Right renal pelvis (tissue), 4 donors: ENCODE measurements at regions not wholly inside any gene's neighbourhood (a gene's known extent, or its start where the extent isn't known, plus 50 kb on each side); places are given as distances from the start of the nearest gene placed in this dataset.
"Not testable (repeated sequence)": the region's sequence is repeated elsewhere in the genome, so short reads cannot be mapped to it uniquely, and the experiment has no call there.

ENCODE experiments used
- DNase-seq, 4 donors: peaks; one replicate each; pipeline ENCODE4 v3.0.0-alpha.2; 2013; ENCODE audit warnings: low read depth in 4 of 4, low spot score in 3 of 4, missing footprints in 1 of 4

DNA sequence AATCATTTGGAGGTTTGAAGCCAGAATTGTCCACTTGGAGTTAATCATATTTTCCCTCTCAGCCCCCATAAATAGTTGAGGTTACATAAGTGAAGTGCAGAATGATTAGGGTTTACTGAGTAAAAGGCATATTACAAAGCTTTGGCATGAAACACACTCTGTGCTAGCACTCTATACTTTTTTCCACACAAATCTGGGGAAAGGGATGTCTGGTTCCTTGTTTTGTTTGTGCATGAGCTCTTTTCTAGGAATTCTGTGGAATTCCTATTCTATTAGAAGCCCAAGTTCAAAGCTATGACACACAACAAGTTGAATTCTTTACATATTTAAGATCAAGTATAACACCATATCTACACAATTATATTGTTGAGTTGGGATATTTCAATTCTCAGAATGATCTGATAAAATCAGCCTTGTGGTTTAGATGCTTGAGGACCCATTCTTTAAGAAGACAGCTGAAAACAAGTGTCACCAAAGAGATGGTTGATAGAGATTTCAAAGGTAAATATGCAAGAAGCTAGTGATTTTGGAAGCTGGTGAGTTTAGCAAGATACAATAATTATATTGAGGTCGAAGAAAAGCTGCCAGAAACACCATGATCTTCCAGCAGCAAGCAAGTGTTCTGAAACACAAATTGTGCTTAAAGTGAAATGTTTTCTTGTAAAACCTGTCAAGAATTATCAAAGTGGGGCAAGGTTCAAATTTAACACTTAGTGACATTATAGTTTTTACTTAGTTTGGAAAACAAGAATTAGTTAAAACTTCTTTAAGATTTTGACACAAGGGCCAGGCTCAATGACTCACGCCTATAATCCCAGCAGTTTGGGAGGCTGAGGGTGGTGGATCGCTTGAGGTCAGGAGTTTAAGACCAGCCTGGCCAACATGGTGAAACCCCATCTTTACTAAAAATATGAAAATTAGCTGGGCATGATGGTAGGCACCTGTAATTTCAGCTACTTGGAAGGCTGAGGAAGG lies 122.6 kb downstream of the INHBA start:
- no peak for DNase-seq

DNA sequence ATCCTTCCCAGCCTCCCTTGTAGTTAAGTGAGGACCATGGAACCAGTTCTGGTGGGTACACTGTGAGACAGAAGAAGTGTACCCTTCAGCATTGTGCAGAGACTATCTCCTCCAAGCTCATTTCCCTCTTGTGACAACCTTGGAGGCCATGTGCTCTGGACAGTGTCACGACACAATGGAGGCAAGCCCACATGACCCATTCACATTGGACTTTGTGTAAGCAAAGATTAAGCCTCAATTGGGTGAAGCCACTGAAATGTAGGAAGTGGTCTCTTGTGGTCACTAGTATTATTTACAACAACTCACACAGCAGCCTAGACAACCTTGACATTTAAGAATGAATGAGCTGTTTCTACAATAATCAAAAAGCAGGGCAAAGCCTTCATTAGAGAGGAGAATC lies 124.2 kb downstream of the INHBA start:
- DNase-seq, result no peak

DNA sequence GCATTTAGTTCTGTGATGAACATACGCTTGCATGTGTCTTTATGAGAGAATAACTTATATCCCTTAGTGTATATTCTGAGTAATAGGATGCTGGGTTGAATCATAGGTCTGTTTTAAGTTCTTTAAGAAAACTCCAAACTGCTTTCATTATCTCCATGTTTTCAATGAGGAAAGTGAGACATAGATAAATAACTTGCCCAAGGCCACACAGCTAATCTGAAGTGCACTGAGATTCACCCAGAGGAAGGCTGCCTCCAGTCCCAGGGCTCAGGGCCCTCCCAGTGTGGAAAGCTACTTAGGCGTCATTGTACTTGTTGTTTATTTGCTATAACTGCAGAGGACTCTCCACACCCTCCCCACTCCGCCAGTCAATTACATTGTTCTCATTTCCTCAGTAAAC lies 126.7 kb downstream of the INHBA start:
- no peak for DNase-seq

DNA sequence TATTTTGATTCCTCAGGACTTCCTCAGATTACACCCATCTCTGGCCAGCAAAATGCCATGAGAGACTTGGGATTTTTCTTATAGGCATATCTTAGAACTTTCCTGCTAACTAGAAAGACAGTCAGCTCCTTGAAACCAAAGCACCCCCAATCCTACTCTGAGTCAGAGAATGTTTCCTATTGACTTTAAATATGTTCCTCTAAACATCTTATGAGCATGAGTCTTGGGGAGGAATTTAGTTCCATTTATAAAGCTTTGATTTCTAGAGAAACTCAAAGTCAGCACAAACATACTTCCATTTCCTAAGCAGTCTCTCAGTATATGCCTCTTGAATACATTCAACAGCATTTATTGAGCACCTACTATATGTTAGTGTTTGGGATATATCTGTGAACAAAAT lies 128.5 kb downstream of the INHBA start:
- no peak for DNase-seq

DNA sequence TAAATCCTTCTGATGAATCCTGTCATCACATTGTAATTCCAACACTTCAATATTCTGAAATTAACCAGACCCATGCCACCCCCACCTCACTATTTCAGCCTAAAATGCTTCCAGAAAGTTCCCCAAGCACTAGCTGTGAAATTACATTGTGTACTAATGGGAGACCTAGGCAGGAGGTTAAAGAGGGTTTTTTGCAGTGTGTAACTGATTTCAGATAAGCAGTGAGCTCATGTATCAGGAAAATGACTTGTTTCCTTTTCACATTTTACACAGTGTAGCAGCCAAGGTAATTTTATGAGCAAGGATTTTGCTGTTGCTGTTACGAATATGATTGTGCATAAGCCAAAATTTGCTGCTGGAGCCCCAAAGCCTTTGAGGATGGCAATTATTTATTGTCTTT lies 129.0 kb downstream of the INHBA start:
- no peak for DNase-seq

DNA sequence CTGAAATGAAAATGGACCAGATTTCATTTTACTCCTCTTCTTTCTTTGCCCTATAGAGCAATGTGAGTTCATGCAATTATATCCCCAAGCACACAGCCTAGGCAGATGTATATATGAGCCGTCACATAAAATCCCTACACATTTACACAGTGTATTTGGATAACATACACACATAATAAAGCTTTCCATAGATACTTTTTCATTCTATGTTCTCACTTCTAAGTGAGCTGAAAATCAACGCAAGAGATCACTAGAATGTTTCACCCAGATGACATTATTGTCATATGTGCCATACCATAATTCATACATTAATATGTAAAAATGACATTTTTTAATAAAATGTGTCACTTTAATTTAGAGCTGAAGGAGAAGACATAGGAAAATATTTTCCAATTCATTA lies 129.4 kb downstream of the INHBA start:
- no peak for DNase-seq

DNA sequence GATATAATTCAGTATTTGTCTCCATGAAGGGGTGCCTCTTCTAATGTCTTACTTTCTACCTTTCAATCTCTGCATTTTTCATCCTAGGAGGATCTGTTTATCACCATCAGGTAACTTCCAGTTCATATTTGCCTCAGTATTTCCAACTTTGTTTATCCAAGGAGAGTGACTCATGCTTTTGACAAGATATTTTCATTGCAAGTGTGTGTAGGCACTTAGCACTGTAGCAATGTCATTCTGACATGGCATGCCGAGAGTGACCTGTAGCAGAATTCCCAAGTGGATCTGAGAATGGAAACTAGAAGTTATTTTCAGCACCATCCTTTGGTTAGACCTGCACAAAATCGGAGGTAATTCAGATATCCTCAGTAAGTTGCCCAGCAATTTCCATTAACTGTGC lies 129.9 kb downstream of the INHBA start:
- DNase-seq, result no peak

DNA sequence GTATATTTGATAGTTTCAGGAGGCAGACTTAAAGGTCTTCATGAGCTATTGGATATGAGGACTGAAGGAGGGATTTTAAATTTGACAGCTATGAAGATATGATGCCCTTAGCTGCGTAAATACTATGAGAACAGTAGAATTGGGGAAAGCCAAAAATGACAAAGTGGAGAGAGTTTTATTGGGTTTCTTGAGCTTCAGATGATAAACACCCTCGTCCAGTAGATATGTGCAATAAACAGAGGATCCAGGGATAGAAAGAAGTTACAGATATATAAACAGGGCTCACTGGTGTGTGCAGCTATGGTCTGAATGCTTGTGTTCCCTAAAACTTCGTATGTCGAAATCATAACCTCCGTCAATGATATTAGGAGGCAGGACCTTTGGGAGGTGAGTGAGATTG lies 131.3 kb downstream of the INHBA start:
- DNase-seq, result no peak

DNA sequence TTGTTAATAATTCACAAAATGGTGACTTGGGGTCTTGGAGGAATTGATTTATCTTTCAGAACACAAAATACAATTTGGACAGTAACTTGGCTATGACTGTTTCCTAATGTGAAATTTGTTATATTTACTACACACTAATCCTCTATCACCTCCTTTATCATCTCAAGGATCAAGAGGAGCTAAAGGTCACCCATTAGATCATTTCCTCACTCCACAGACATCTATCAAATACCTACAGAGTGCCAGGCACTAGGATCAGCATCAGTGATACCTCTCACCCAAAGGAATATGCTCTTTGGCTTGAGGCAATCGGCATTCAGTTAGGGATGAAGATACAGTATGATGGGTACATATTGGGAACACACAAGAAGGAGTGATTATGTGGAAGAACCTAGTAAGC lies 132.1 kb downstream of the INHBA start:
- DNase-seq, result no peak

DNA sequence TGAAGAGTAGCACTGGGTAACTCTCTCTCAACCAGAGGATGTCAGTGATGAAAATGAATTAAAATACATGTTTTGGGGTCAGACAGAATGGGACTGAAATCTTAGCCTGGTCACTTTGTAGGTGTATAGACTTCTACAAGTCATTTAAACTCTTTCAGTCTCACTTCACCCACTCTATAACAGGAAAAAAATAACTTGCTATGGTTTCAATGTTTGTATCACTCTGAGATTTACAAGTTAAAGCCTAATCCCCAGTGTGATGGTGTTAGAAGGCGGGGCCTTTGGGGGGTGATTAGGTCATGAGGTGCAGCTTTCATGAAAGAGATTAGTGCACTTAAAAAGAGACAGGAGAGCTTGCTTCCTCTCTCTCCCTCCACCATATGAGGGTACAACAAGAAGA lies 134.8 kb downstream of the INHBA start:
- DNase-seq, result no peak

DNA sequence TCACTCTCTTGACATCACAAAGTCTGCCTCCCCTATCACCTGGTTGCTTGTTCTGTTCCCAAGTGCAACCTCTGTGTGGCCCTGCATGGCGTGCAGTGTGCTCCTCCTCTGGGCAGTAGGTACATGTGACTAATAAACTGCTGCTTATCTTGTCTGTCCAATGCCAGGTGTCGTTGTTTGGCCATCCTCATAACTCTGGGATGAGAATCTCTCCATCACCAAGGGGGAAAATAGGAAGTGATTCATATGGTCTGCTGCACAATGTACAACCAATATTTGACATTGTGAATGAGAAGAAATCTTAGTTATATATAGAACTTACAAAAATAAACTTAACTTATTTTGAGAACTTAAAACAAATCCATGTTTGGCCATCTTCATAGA lies 135.2 kb downstream of the INHBA start:
- DNase-seq, result no peak

DNA sequence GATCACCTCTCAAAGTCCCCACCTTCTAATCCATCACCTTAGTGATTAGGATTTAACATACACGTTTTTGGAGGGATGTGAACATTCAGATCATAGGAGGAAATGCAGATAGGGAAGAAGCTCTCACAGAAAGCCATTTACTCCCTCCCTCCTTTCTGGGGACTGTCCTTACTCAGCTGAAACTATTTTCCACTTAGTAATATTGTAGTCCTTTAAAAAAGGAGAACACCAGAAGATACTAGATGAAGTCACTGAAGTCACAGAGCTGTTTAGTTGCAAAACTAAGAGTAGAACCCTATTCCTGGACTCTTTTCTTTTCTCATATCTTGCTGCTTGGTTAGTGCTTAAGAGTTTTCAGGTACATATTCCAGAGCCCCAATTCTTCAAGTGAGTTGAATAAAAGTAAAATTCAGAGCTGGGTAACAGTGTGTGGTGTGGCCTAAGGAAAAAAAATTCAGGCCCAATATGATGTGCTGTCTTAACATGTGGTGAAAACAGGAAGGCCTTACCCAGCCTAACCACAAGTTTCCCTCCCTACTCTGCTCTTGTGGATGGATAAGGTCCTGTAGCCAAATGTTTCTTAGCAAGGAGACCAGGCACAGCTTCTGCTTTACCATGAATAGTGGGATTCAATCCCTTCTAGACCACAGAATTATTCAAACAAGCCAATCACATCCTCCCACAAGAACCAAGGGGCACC lies 135.7 kb downstream of the INHBA start:
- no peak for DNase-seq

DNA sequence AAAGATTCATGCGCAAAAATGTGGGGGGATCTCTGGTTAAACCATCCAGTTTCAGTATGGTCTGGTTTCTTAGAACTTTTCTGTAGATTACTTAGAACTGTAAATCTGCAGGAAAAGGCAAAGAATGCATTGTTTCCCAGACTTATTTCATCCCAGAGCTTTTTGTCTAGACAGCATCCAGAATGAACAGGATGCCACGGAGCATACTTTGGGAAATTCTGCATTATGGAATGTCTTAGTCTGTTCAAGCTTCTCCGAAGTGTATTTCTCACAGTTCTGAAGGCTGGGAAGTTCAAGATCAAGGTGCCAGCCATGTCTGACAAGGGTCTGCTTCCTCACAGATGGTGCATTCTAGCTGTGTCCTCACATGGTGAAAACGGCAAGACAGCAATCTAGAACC lies 136.3 kb downstream of the INHBA start:
- DNase-seq, result no peak

DNA sequence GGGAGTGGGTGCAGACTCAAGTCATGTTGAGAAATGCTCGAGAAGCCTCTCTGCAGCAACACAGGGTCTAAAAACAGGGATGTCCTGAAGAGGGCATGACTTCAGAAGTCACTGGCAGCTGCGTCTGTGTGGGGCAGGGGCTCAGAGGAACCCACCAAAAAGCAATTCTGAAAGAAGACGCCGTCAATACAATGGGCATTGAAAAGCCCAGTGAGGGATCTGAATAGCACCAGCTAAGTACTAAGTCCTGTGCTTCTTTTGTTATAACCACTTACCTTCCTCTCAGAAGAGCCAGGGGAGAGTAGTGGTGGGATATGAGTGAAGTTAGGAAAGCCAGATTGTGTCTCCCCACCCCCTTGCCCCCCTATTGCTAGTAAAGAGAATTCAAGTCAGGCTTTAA lies 137.2 kb downstream of the INHBA start:
- DNase-seq, result no peak

DNA sequence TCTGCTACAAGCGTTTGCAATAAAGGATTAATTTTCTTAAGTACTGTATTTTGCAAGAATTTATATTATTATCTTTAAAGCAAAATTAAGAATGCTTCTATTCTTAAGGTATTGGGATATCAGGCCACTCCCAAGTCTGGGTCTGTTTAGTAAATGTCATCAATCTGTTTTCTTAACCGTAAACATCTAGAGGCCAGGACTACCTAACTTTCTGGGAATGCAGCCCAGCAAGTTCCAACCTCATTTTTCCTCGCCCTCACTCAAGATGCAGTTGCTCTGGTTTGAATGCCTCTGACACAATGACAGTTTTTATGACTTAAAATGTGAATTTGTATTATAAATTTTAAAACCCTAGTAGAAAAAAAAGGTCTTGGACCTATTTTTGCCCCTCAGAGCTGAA lies 143.5 kb downstream of the INHBA start:
- no peak for DNase-seq

DNA sequence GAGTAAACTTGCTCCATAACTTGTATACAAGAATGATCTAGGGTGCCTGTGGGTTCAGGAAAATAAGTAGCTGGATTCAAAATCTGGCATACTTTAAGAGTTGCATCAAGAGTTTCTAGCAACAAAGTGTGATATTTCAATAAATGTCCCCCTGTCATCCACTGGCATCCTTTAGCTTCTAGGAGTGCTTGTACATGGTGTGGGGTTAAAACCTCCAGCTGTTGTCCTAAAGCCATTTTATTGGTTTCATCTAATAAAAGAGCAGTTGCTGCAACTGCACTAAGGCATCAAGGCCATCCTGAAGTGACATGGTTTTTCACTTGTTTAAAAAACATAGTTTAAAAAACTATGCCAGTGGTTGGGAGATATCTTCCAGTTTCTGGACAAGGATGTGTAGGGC lies 148.4 kb downstream of the INHBA start:
- DNase-seq, result no peak

DNA sequence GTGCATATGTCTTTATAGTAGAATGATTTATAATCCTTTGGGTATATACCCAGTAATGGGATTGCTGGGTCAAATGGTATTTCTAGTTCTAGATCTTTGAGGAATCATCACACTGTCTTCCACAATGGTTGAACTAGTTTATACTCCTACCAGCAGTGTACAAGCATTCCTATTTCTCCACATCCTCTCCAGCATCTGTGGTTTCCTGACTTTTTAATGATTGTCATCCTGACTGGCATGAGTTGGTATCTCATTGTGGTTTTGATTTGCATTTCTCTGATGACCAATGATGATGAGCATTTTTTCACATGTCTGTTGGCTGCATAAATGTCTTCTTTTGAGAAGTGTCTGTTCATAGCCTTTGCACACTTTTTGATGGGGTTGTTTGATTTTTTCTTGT lies 152.8 kb downstream of the INHBA start:
- DNase-seq, result not testable (repeated sequence)

DNA sequence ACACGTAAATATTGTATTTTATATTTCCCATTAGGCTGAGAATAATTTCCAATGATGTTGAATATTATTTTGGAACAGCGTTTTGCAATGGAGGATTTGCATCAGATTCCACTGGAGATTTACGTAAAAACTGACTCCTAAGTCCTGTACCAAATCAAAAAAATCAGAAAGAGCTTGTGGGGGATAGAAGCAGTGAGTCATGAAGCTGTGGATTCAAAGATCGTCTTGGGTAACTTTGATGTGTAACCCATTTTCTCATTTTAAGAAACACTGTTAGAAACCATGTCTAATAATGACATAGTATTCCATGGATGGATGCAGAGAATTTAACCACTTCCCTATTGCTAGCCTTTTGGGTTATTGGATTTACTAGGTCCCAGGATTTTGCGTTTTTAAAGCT lies 158.6 kb downstream of the INHBA start:
- no peak for DNase-seq

DNA sequence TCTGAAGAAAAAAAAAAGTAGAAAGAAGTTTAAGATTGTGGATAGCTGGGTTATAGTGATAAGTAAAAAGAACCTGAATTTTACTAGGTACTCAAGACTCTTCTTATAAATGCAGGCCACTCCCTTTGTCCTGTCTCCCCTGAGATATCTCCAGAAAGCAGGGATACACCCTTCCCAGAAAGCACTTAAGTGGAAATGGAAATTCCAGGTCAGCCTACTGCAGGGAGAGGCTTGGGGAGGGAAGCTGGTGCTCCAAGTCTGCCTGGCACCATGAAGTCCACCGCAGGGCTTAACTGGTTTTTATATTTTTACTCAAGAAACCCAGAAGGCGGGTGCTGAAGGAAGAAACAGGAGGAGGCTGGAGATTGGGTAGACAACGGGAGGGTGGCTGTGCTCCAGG lies 162.3 kb downstream of the INHBA start:
- no peak for DNase-seq

DNA sequence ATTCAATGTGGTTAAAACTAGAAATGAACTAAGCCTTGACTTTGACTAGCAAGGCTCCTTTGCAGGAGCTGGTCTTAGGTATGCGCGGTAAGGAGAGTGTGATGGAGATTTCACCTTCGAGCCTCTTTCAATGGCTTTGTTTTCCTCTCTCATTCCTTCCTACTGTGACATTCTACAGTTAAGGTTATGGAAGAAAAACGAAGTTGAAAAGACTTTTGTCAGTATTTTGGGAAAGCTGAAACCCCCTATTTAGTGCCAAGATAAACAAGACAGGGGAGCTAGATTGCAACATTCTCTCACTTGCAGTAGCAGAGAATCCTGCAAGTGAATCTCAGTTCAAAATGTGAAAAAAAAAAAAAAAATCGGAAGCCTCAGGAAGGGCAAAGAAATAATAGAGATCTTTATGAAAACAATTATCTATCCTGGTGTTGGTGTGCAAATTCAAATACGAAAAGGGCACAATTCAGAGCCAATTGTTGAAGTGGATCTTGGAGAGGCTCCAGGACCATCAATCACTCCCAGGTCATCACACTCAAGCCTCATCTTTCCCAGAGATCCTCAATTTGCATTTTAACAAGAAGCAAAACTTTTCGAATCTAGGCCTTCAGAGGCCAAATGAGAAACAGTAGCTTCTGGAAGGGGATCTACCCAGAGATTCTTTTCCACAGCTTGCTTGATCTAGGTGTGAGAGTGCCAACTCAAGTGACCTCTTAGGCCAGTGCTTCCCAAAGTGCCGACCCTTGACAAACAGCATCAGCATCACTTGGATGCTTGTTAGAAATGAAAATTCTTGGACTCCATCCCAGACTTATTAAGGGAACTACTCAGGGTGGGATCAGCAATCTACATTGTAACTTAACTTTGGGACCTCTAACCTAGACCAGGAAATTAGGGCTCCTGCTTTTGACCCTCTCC lies 163.8 kb downstream of the INHBA start:
- DNase-seq, result no peak
